ENCODE measurements at regions not wholly inside any gene's neighbourhood (a gene's known extent, or its start where the extent isn't known, plus 50 kb on each side); places are given as distances from the start of the nearest gene placed in this dataset.

- TF ChIP-seq CTCF (IDR thresholded peaks at IDR 0.05): no peak
- no peak for TF ChIP-seq EZH2 (IDR thresholded peaks at IDR 0.05; ENCODE audit: borderline replicate concordance, insufficient read depth, low read depth, low read length, poor library complexity, severe bottlenecking)
Measured at GRCh38 chr2:167575276-167575675, 672.1 kb downstream of the STK39 start.
